ENCODE measurements at regions not wholly inside any gene's neighbourhood (a gene's known extent, or its start where the extent isn't known, plus 50 kb on each side); places are given as distances from the start of the nearest gene placed in this dataset.
"Not testable (repeated sequence)": the region's sequence is repeated elsewhere in the genome, so short reads cannot be mapped to it uniquely, and the experiment has no call there.

DNA sequence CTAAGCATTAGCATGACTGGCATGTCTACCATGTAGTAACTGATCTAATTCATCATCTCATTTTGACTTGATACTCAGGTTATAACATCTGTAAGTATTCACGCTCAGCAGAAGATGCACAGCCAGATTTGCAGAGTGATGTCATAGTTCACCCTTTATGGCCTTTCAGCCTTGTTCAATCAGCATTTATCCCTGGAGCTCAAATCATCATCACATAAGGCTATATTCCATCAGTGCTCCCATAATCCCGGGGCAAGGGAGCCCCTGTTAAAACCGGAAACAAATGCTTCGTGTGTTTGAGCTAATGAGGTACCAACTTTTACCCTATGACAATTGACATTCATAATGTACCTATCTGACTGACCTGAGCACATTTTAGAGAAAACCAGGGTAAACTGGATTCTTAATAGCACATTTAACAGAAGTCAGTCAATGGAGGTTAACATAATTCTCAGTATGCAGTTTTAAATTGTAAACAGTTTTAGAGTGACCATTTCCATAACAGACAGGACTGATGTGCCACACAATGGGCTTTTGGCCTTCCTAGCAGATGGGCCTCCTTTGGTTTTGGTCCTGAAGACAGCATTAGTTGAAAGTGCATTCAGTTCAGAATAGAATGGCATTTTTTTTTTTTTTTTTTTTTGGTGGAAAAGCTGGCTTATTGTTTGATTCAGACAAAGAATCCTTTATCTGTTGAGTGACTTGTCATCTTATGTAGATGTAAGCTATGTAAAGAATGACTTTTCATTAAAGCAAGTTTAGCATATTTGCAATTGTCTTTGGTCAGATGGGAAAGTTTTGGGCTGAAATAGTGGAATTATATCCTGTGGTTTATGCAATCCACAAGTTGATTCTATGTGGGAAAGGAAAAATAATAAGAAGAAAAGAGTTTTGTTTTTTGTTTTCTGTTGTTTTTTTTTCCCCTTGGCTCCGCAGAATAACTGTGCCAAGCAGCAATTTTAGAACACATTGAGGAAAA lies 866.0 kb upstream of the ACVR2A start:
- no peaks in the 10 kb centered on the region for H3K36me3 ChIP-seq (ENCODE audit: control insufficient read depth in 1 of 2, insufficient read depth in 2 of 2, low read depth in 1 of 2, low read length in 2 of 2)
- H3K4ac ChIP-seq (ENCODE audit: low read depth in 1 of 2, low read length in 2 of 2) = no peak overlapping the region
- H3K9me3 ChIP-seq (ENCODE audit: control insufficient read depth, low read length) = no peaks in the 10 kb centered on the region
- H3K79me1 ChIP-seq (replicated peaks; ENCODE audit: low read length, poor library complexity, severe bottlenecking) = no peaks in the 10 kb centered on the region
- H2BK15ac ChIP-seq (ENCODE audit: low read depth, poor library complexity, severe bottlenecking) = no peak overlapping the region
- WGBS = 96% methylated on average over 4 of the region's 5 CpGs
- H4K91ac ChIP-seq (ENCODE audit: low read length) = no peak overlapping the region
- H2BK12ac ChIP-seq (ENCODE audit: low read length in 2 of 2) = no peak overlapping the region
- H3K18ac ChIP-seq (ENCODE audit: low read depth in 1 of 2, low read length in 2 of 2) = no peak overlapping the region
- no peak overlapping the region for H3K27ac ChIP-seq (ENCODE audit: low read length, poor library complexity, severe bottlenecking)
- no peak overlapping the region for H3K4me3 ChIP-seq (ENCODE audit: insufficient read depth in 1 of 2, low read depth in 1 of 2, low read length in 2 of 2)
- no peak overlapping the region for H2BK120ac ChIP-seq (ENCODE audit: low read depth, low read length)
- no peak overlapping the region for H2BK5ac ChIP-seq (ENCODE audit: low read depth, low read length, poor library complexity, severe bottlenecking)
- no peak overlapping the region for H3K23ac ChIP-seq (ENCODE audit: low read length in 2 of 2)
- no peak overlapping the region for H2AK5ac ChIP-seq (ENCODE audit: low read length, severe bottlenecking)
- no peak overlapping the region for H4K8ac ChIP-seq (ENCODE audit: low read length)
- no peaks in the 10 kb centered on the region for H3K4me1 ChIP-seq (ENCODE audit: control insufficient read depth, insufficient read depth, low read depth, low read length)
- no peak overlapping the region for H3K4me2 ChIP-seq (ENCODE audit: low read length, poor library complexity, severe bottlenecking)
- no peak overlapping the region for H2AFZ ChIP-seq (ENCODE audit: low read depth, low read length)
- H3K14ac ChIP-seq (ENCODE audit: low read length in 2 of 2) = no peak overlapping the region
- no peak for DNase-seq
- no peak overlapping the region for H3K9ac ChIP-seq (ENCODE audit: low read length)
- H3K27me3 ChIP-seq (ENCODE audit: control insufficient read depth in 1 of 2, insufficient read depth in 1 of 2, low read length in 2 of 2) = no peaks in the 10 kb centered on the region

DNA sequence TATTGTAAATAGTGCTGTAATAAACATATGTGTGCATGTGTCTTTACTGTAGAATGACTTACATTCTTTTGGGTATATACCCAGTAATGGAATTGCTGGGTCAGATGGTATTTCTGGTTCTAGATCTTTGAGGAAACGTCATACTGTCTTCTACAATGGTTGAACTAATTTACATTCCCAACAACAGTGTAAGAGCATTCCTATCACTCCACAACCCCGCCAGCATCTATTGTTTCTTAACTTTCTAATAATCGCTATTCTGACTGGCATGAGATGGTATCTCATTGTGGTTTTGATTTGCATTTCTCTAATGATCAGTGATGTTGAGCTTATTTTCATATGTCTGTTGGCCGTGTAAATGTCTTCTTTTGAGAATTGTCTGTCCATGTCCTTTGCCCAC lies 873.8 kb upstream of the ACVR2A start:
- not testable (repeated sequence) for H3K9me3 ChIP-seq (ENCODE audit: control insufficient read depth, low read length); H2BK5ac ChIP-seq (ENCODE audit: low read depth, low read length, poor library complexity, severe bottlenecking); H3K23ac ChIP-seq (ENCODE audit: low read length in 2 of 2); H3K36me3 ChIP-seq (ENCODE audit: control insufficient read depth in 1 of 2, insufficient read depth in 2 of 2, low read depth in 1 of 2, low read length in 2 of 2); H2AFZ ChIP-seq (ENCODE audit: low read depth, low read length); H3K27me3 ChIP-seq (ENCODE audit: control insufficient read depth in 1 of 2, insufficient read depth in 1 of 2, low read length in 2 of 2); H3K18ac ChIP-seq (ENCODE audit: low read depth in 1 of 2, low read length in 2 of 2); H2AK5ac ChIP-seq (ENCODE audit: low read length, severe bottlenecking); H4K91ac ChIP-seq (ENCODE audit: low read length); H3K27ac ChIP-seq (ENCODE audit: low read length, poor library complexity, severe bottlenecking); H3K4ac ChIP-seq (ENCODE audit: low read depth in 1 of 2, low read length in 2 of 2); H2BK15ac ChIP-seq (ENCODE audit: low read depth, poor library complexity, severe bottlenecking); H2BK12ac ChIP-seq (ENCODE audit: low read length in 2 of 2); H3K79me1 ChIP-seq (replicated peaks; ENCODE audit: low read length, poor library complexity, severe bottlenecking); H4K8ac ChIP-seq (ENCODE audit: low read length); H3K4me2 ChIP-seq (ENCODE audit: low read length, poor library complexity, severe bottlenecking); H3K4me1 ChIP-seq (ENCODE audit: control insufficient read depth, insufficient read depth, low read depth, low read length); H3K14ac ChIP-seq (ENCODE audit: low read length in 2 of 2); H3K9ac ChIP-seq (ENCODE audit: low read length); DNase-seq; H3K4me3 ChIP-seq (ENCODE audit: insufficient read depth in 1 of 2, low read depth in 1 of 2, low read length in 2 of 2); H2BK120ac ChIP-seq (ENCODE audit: low read depth, low read length)
- WGBS = 96% methylated on average over 3 of the region's 4 CpGs

DNA sequence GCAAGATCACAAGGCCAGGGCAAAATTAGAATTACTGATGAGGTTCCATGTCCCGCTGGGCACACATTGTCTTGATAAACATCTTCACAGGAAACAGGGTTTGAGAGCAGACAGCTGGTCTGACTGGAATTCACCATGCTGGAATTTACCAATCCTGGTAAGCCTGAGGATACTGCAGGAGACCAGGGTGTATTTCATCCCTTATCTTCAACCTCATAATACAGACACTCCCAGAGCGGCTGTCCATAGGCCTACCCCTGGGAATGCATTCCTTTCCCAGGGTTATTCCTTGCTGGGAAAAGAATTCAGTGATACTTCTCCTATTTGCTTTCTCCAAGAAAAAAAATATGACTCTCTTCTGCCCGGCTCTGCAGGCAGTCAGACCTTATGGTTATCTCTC lies 875.1 kb upstream of the ACVR2A start:
- H3K27me3 ChIP-seq (ENCODE audit: control insufficient read depth in 1 of 2, insufficient read depth in 1 of 2, low read length in 2 of 2); H3K79me1 ChIP-seq (replicated peaks; ENCODE audit: low read length, poor library complexity, severe bottlenecking); H2BK5ac ChIP-seq (ENCODE audit: low read depth, low read length, poor library complexity, severe bottlenecking); H3K9ac ChIP-seq (ENCODE audit: low read length); H3K27ac ChIP-seq (ENCODE audit: low read length, poor library complexity, severe bottlenecking); H3K23ac ChIP-seq (ENCODE audit: low read length in 2 of 2); H3K14ac ChIP-seq (ENCODE audit: low read length in 2 of 2); H2AK5ac ChIP-seq (ENCODE audit: low read length, severe bottlenecking); H3K4ac ChIP-seq (ENCODE audit: low read depth in 1 of 2, low read length in 2 of 2); H3K36me3 ChIP-seq (ENCODE audit: control insufficient read depth in 1 of 2, insufficient read depth in 2 of 2, low read depth in 1 of 2, low read length in 2 of 2); H3K18ac ChIP-seq (ENCODE audit: low read depth in 1 of 2, low read length in 2 of 2); H4K91ac ChIP-seq (ENCODE audit: low read length); H3K4me3 ChIP-seq (ENCODE audit: insufficient read depth in 1 of 2, low read depth in 1 of 2, low read length in 2 of 2); H2BK120ac ChIP-seq (ENCODE audit: low read depth, low read length); H2BK15ac ChIP-seq (ENCODE audit: low read depth, poor library complexity, severe bottlenecking); DNase-seq; H4K8ac ChIP-seq (ENCODE audit: low read length); H2BK12ac ChIP-seq (ENCODE audit: low read length in 2 of 2); H2AFZ ChIP-seq (ENCODE audit: low read depth, low read length); H3K4me2 ChIP-seq (ENCODE audit: low read length, poor library complexity, severe bottlenecking); H3K9me3 ChIP-seq (ENCODE audit: control insufficient read depth, low read length); H3K4me1 ChIP-seq (ENCODE audit: control insufficient read depth, insufficient read depth, low read depth, low read length): not testable (repeated sequence)
- WGBS = 77% methylated on average over 3 of the region's 3 CpGs

DNA sequence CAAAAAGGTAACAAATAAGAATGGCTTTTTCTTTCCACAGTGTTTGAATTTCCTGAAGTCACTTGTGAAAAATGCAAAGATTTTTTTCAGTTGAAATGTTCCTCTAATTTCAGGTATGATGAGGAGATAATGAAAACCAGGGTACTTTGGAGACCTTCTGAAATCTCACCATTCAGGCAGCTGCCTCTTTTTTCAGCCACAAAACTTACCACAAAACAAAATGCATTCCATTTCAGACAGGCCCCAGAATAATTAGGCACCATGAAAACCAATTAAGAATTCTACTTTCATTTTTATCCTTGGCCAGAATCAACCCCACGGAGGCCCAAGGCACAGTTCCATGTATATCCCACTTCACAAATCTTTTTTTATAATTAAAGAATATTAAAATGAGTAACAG lies 880.3 kb upstream of the ACVR2A start:
- no peak overlapping the region for H2BK120ac ChIP-seq (ENCODE audit: low read depth, low read length)
- no peaks in the 10 kb centered on the region for H3K36me3 ChIP-seq (ENCODE audit: control insufficient read depth in 1 of 2, insufficient read depth in 2 of 2, low read depth in 1 of 2, low read length in 2 of 2)
- no peak overlapping the region for H4K8ac ChIP-seq (ENCODE audit: low read length)
- no peak overlapping the region for H2AFZ ChIP-seq (ENCODE audit: low read depth, low read length)
- no peak overlapping the region for H3K18ac ChIP-seq (ENCODE audit: low read depth in 1 of 2, low read length in 2 of 2)
- no peaks in the 10 kb centered on the region for H3K4me1 ChIP-seq (ENCODE audit: control insufficient read depth, insufficient read depth, low read depth, low read length)
- H3K4ac ChIP-seq (ENCODE audit: low read depth in 1 of 2, low read length in 2 of 2) = no peak overlapping the region
- H3K27me3 ChIP-seq (ENCODE audit: control insufficient read depth in 1 of 2, insufficient read depth in 1 of 2, low read length in 2 of 2) = no peaks in the 10 kb centered on the region
- H2BK15ac ChIP-seq (ENCODE audit: low read depth, poor library complexity, severe bottlenecking) = no peak overlapping the region
- H3K14ac ChIP-seq (ENCODE audit: low read length in 2 of 2) = no peak overlapping the region
- no peak overlapping the region for H3K9ac ChIP-seq (ENCODE audit: low read length)
- no peak overlapping the region for H3K23ac ChIP-seq (ENCODE audit: low read length in 2 of 2)
- H3K4me2 ChIP-seq (ENCODE audit: low read length, poor library complexity, severe bottlenecking) = no peak overlapping the region
- no peak overlapping the region for H3K4me3 ChIP-seq (ENCODE audit: insufficient read depth in 1 of 2, low read depth in 1 of 2, low read length in 2 of 2)
- H4K91ac ChIP-seq (ENCODE audit: low read length) = no peak overlapping the region
- no peak overlapping the region for H2AK5ac ChIP-seq (ENCODE audit: low read length, severe bottlenecking)
- DNase-seq = no peak
- WGBS = no CpG with 5 or more reads among the region's 1 CpG
- H3K79me1 ChIP-seq (replicated peaks; ENCODE audit: low read length, poor library complexity, severe bottlenecking) = no peaks in the 10 kb centered on the region
- H3K9me3 ChIP-seq (ENCODE audit: control insufficient read depth, low read length) = no peaks in the 10 kb centered on the region
- no peak overlapping the region for H2BK5ac ChIP-seq (ENCODE audit: low read depth, low read length, poor library complexity, severe bottlenecking)
- no peak overlapping the region for H2BK12ac ChIP-seq (ENCODE audit: low read length in 2 of 2)
- H3K27ac ChIP-seq (ENCODE audit: low read length, poor library complexity, severe bottlenecking) = no peak overlapping the region
